GM23338 (cell line): ENCODE measurements at regions not wholly inside any gene's neighbourhood (a gene's known extent, or its start where the extent isn't known, plus 50 kb on each side); places are given as distances from the start of the nearest gene placed in this dataset.

Source experiments
- ATAC-seq: fragments of 200-7000 bp; cut with Tn5 transposase; 3 replicates; pipeline ENCODE4 v1.9.1; 2020
- DNase-seq: peaks from one replicate; pipeline ENCODE4 v3.0.0-alpha.2; 2015; ENCODE audit warnings: low spot score
- H2AFZ ChIP-seq: fragments of 200-600 bp; sonication (generic); 2 replicates; pipeline ENCODE4 v1.8.0; 2016; ENCODE audit warnings: antibody characterized with exemption, mild to moderate bottlenecking, moderate library complexity
- H3F3A ChIP-seq: fragments of 200-600 bp; sonication (generic); replicated peaks from 2 replicates; pipeline ENCODE4 v1.8.0; 2017; ENCODE audit warnings: antibody characterized with exemption, mixed run types, low read depth
- H3K27ac ChIP-seq: fragments of 200-600 bp; sonication (generic); 2 replicates; pipeline ENCODE4 v1.6.1; 2016; ENCODE audit warnings: low read depth
- H3K27me3 ChIP-seq: fragments of 200-600 bp; sonication (generic); 2 replicates; pipeline ENCODE4 v1.8.0; 2016; ENCODE audit warnings: mild to moderate bottlenecking, mixed run types, moderate library complexity; ENCODE audit not compliant: insufficient read depth
- H3K36me3 ChIP-seq: fragments of 200-600 bp; sonication (generic); 2 replicates; pipeline ENCODE4 v1.8.0; 2016; ENCODE audit warnings: mild to moderate bottlenecking; ENCODE audit not compliant: insufficient read depth
- H3K4me1 ChIP-seq: fragments of 200-600 bp; sonication (generic); 2 replicates; pipeline ENCODE4 v1.8.0; 2016; ENCODE audit warnings: mild to moderate bottlenecking, moderate library complexity; ENCODE audit not compliant: insufficient read depth
- H3K4me2 ChIP-seq: fragments of 200-600 bp; sonication (generic); 2 replicates; pipeline ENCODE4 v1.7.1; 2017; ENCODE audit warnings: mixed run types
- H3K4me3 ChIP-seq: fragments of 200-600 bp; sonication (generic); 2 replicates; pipeline ENCODE4 v1.6.1; 2016; ENCODE audit warnings: mixed run types
- H3K79me2 ChIP-seq: fragments of 200-600 bp; sonication (generic); replicated peaks from 2 replicates; pipeline ENCODE4 v1.8.0; 2017; ENCODE audit warnings: mild to moderate bottlenecking; ENCODE audit not compliant: insufficient read depth
- H3K9me2 ChIP-seq: fragments of 200-600 bp; sonication (generic); 2 replicates; pipeline ENCODE4 v1.8.0; 2017; ENCODE audit not compliant: insufficient read depth
- H4K20me1 ChIP-seq: fragments of 200-600 bp; sonication (generic); replicated peaks from 2 replicates; pipeline ENCODE4 v1.8.0; 2017; ENCODE audit warnings: mild to moderate bottlenecking; ENCODE audit not compliant: insufficient read depth
- H3K27ac Mint-ChIP-seq: 2 replicates; pipeline ENCODE4 v1.8.0; 2020; ENCODE audit warnings: inconsistent platforms, mild to moderate bottlenecking, moderate library complexity, mixed read lengths
- H3K27me3 Mint-ChIP-seq: 3 replicates; pipeline ENCODE4 v1.8.0; 2022; ENCODE audit warnings: low read depth, mild to moderate bottlenecking, moderate library complexity, mixed read lengths, inconsistent platforms; ENCODE audit not compliant: insufficient read depth, poor library complexity
- H3K36me3 Mint-ChIP-seq: 3 replicates; pipeline ENCODE4 v1.8.0; 2021; ENCODE audit warnings: low read depth, mild to moderate bottlenecking, inconsistent platforms, moderate library complexity, mixed read lengths
- H3K4me1 Mint-ChIP-seq: 3 replicates; pipeline ENCODE4 v1.8.0; 2020; ENCODE audit warnings: mild to moderate bottlenecking, inconsistent platforms, mixed read lengths
- H3K4me3 Mint-ChIP-seq: 3 replicates; pipeline ENCODE4 v1.8.0; 2021; ENCODE audit warnings: moderate library complexity, mild to moderate bottlenecking, inconsistent platforms, mixed read lengths
- H3K9me3 Mint-ChIP-seq: 3 replicates; pipeline ENCODE4 v1.8.0; 2020; ENCODE audit warnings: moderate library complexity, mild to moderate bottlenecking, inconsistent platforms, mixed read lengths
- CREB1 ChIP-seq: fragments of 250-450 bp; sonication (Bioruptor Pico); IDR thresholded peaks from 2 replicates; pipeline ENCODE4 v1.5.0; 2020; ENCODE audit warnings: low read depth, mild to moderate bottlenecking, moderate library complexity
- EZH2 ChIP-seq: fragments of 200-600 bp; sonication (generic); IDR thresholded peaks from one replicate; pipeline ENCODE4 v1.8.0; 2017; ENCODE audit warnings: antibody characterized with exemption, mild to moderate bottlenecking, low read depth; ENCODE audit not compliant: unreplicated experiment
- NANOG ChIP-seq: IDR thresholded peaks from 2 replicates; pipeline ENCODE4 v1.6.1; 2016; ENCODE audit warnings: antibody characterized with exemption, borderline replicate concordance
- STAT1 ChIP-seq: IDR thresholded peaks from one replicate; pipeline ENCODE4 v1.6.1; 2016; ENCODE audit warnings: antibody characterized with exemption; ENCODE audit not compliant: unreplicated experiment
- ZNF331 ChIP-seq: fragments of 250-450 bp; sonication (Bioruptor Pico); IDR thresholded peaks from 2 replicates; pipeline ENCODE4 v1.5.0; 2020; ENCODE audit warnings: low read depth, mild to moderate bottlenecking, moderate library complexity
- TF ChIP-seq, protein P1 (sequence below), 2 experiments: fragments of 200-600 bp in 1 of 2; sonication (generic) in 1 of 2; conservative IDR thresholded peaks; 2 replicates each; pipeline versions ENCODE4 v1.5.1 to v1.6.1; 2016 to 2017; ENCODE audit warnings: antibody characterized with exemption in 2 of 2, low read depth in 2 of 2, mild to moderate bottlenecking in 2 of 2, moderate library complexity in 1 of 2
- TF ChIP-seq, protein P2 (sequence below): IDR thresholded peaks from 2 replicates; pipeline ENCODE4 v1.6.1; 2016; ENCODE audit warnings: antibody characterized with exemption

DNA sequence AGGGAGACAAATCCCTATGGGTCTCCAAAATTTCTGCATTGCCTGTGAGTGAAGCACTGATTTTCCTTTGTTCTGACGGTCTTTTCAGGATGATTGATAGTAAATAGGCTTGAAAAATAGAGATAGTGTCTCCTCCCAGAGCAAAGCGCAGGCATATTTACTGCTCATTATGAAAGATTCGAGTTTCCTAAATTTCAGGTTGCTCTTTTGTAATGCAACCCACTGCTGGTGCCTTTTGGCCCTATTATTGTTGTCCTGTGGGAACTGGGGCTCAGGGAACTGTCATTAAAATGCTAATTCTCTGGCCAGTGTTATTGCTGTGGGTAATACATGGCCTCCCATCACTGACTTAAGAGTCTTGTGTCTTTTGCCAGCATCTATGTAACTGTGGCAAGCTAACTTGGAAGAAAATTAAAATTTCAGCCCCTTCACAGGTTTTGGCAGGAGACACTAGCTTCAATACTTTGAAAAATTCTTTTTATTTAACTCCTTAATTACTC lies 754.1 kb upstream of the MAP3K7 start:
- TF ChIP-seq EZH2 (no peak), ZNF331 (CRISPR knock-in tag) (no peak), CREB1 (CRISPR knock-in tag) (no peak)
- H3K4me3 Mint-ChIP-seq, result peak overlapping the region; percentile 47; the same call in 2 of the 3 replicates
- peak overlapping the region; percentile 48 for H3K4me2 ChIP-seq
- H3K27ac ChIP-seq, result no peak overlapping the region
- peak; percentile 11 for DNase-seq
- H3K4me3 ChIP-seq, result peak overlapping the region; percentile 30
- no peaks in the 10 kb centered on the region for H3K27me3 ChIP-seq
- H3K9me2 ChIP-seq, result no peaks in the 10 kb centered on the region
- H3K79me2 ChIP-seq, result no peaks in the 10 kb centered on the region
- H3K36me3 Mint-ChIP-seq, result no peaks in the 10 kb centered on the region; the same call in 2 of the 3 replicates
- no peaks in the 10 kb centered on the region for H3K9me3 Mint-ChIP-seq
- no peaks in the 10 kb centered on the region for H3K27me3 Mint-ChIP-seq
- no peaks in the 10 kb centered on the region for H4K20me1 ChIP-seq
- peaks cover 29% of the 10 kb centered on the region for H3K4me1 Mint-ChIP-seq
- H2AFZ ChIP-seq, result no peak overlapping the region
- ATAC-seq, result peak; percentile 91
- no peaks in the 10 kb centered on the region for H3K36me3 ChIP-seq
- H3F3A ChIP-seq, result no peaks in the 10 kb centered on the region
- no peak overlapping the region for H3K27ac Mint-ChIP-seq
- H3K4me1 ChIP-seq, result peaks cover 12% of the 10 kb centered on the region

DNA sequence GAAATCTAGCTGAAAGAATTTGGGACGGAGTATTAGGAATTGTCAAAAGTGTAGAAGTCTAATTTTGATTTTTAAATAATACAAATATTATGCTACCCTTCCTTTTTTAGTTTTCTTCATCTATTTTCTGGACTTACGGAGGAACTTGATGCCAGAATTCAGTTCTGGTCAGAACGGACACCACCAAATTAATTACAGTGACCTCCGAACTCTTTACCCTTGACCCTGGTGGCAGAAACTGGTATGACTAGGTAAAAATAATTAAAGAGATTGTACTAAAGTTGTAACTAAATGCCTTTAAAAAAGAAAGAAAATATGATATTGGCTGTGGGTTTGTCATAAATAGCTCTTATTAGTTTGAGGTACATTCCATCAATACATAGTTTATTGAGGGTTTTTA lies 751.1 kb upstream of the MAP3K7 start:
- Mint-ChIP-seq H3K27me3 (no peaks in the 10 kb centered on the region), H3K36me3 (no peaks in the 10 kb centered on the region; the same call in 2 of the 3 replicates), H3K4me3 (no peak overlapping the region), H3K9me3 (no peaks in the 10 kb centered on the region; the same call in 2 of the 3 replicates), H3K4me1 (peaks cover 26% of the 10 kb centered on the region), H3K27ac (no peak overlapping the region)
- DNase-seq (peak; percentile 33), ATAC-seq (no peak)
- H2AFZ ChIP-seq, result no peak overlapping the region
- H3K9me2 ChIP-seq, result no peaks in the 10 kb centered on the region
- H3K36me3 ChIP-seq, result no peaks in the 10 kb centered on the region
- H3K4me3 ChIP-seq, result no peak overlapping the region
- peaks cover 12% of the 10 kb centered on the region for H3K4me1 ChIP-seq
- H3K27ac ChIP-seq, result no peak overlapping the region
- H3F3A ChIP-seq, result no peaks in the 10 kb centered on the region
- H3K79me2 ChIP-seq, result no peaks in the 10 kb centered on the region
- H4K20me1 ChIP-seq, result no peaks in the 10 kb centered on the region
- H3K4me2 ChIP-seq, result no peak overlapping the region
- no peaks in the 10 kb centered on the region for H3K27me3 ChIP-seq
- TF ChIP-seq, protein P1, sequence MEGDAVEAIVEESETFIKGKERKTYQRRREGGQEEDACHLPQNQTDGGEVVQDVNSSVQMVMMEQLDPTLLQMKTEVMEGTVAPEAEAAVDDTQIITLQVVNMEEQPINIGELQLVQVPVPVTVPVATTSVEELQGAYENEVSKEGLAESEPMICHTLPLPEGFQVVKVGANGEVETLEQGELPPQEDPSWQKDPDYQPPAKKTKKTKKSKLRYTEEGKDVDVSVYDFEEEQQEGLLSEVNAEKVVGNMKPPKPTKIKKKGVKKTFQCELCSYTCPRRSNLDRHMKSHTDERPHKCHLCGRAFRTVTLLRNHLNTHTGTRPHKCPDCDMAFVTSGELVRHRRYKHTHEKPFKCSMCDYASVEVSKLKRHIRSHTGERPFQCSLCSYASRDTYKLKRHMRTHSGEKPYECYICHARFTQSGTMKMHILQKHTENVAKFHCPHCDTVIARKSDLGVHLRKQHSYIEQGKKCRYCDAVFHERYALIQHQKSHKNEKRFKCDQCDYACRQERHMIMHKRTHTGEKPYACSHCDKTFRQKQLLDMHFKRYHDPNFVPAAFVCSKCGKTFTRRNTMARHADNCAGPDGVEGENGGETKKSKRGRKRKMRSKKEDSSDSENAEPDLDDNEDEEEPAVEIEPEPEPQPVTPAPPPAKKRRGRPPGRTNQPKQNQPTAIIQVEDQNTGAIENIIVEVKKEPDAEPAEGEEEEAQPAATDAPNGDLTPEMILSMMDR (conservative IDR thresholded peaks at IDR 0.05; ENCODE audit: low read depth in 2 of 2), result peak; percentile 16 to 68; a peak in 3 of 4 replicates
- TF ChIP-seq NANOG (no peak), STAT1 (no peak)
- TF ChIP-seq, protein P2, sequence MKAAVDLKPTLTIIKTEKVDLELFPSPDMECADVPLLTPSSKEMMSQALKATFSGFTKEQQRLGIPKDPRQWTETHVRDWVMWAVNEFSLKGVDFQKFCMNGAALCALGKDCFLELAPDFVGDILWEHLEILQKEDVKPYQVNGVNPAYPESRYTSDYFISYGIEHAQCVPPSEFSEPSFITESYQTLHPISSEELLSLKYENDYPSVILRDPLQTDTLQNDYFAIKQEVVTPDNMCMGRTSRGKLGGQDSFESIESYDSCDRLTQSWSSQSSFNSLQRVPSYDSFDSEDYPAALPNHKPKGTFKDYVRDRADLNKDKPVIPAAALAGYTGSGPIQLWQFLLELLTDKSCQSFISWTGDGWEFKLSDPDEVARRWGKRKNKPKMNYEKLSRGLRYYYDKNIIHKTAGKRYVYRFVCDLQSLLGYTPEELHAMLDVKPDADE, result no peak

DNA sequence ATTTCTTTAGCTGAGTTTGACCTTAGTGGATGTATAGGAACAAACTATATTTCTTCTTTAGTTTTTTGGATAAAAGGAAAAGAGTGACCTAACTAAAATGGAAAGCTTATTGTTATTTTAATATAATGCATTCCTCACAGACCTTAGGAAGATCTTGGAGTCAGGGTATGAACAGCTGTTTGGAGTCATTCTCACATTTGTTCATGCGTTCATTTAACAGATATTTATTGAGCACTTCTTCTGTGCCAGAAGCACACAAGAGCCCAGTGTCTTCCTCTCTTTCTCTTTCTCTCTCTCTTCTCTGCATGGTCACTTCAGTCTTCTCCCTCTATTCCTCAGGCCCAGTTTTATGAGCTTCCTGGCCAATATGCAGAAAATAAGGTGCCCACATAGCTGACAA lies 744.0 kb upstream of the MAP3K7 start:
- DNase-seq, result no peak
- Mint-ChIP-seq H3K36me3 (no peaks in the 10 kb centered on the region), H3K27ac (no peak overlapping the region), H3K27me3 (peaks cover 2% of the 10 kb centered on the region), H3K4me1 (peaks cover 10% of the 10 kb centered on the region), H3K9me3 (no peaks in the 10 kb centered on the region; the same call in 2 of the 3 replicates), H3K4me3 (no peak overlapping the region)
- Histone ChIP-seq H4K20me1 (no peaks in the 10 kb centered on the region), H3K36me3 (no peaks in the 10 kb centered on the region), H3K79me2 (no peaks in the 10 kb centered on the region), H3K27ac (no peak overlapping the region), H3K4me2 (no peak overlapping the region), H3K4me1 (peaks cover 6% of the 10 kb centered on the region; the same call in 1 of the 2 replicates), H3K27me3 (no peaks in the 10 kb centered on the region), H3F3A (no peaks in the 10 kb centered on the region), H2AFZ (no peak overlapping the region), H3K4me3 (no peak overlapping the region), H3K9me2 (no peaks in the 10 kb centered on the region; the same call in 1 of the 2 replicates)
- ATAC-seq, result no peak
- TF ChIP-seq EZH2, result no peak
